ENCODE measurements at regions not wholly inside any gene's neighbourhood (a gene's known extent, or its start where the extent isn't known, plus 50 kb on each side); places are given as distances from the start of the nearest gene placed in this dataset.
"Not testable (repeated sequence)": the region's sequence is repeated elsewhere in the genome, so short reads cannot be mapped to it uniquely, and the experiment has no call there.

GRCh38 chr15:100772892-100773520, 106.6 kb upstream of the ALDH1A3 start:
- H3K27me3 ChIP-seq (ENCODE audit: insufficient read depth, low read length, poor library complexity), result no peaks in the 10 kb centered on the region
- H3K27ac ChIP-seq (ENCODE audit: low read length), result no peak overlapping the region
- no peaks in the 10 kb centered on the region for H3K4me1 ChIP-seq (ENCODE audit: insufficient read depth, low read length)
- no peak for TF ChIP-seq CTCF (IDR thresholded peaks at IDR 0.05; ENCODE audit: borderline replicate concordance, extremely low read depth, low read length, poor library complexity, severe bottlenecking)
- TF ChIP-seq EZH2 (IDR thresholded peaks at IDR 0.05; ENCODE audit: borderline replicate concordance, low read depth, low read length, severe bottlenecking), result no peak
- H3K9me3 ChIP-seq (ENCODE audit: insufficient read depth, low read length, severe bottlenecking), result no peaks in the 10 kb centered on the region
- H3K4me2 ChIP-seq (ENCODE audit: insufficient read depth, low read length), result no peak overlapping the region
- no peak overlapping the region for H3K9ac ChIP-seq (ENCODE audit: low read depth, low read length)
- H4K20me1 ChIP-seq (ENCODE audit: insufficient read depth, low read length), result no peaks in the 10 kb centered on the region
- no peak for ATAC-seq (ENCODE audit: insufficient read depth, low read depth)
- DNase-seq, result no peak
- H2AFZ ChIP-seq (ENCODE audit: low read depth, low read length), result no peak overlapping the region
- no peak overlapping the region for H3K4me3 ChIP-seq (ENCODE audit: low read depth in 1 of 2, low read length in 2 of 2)
- H3K36me3 ChIP-seq (ENCODE audit: insufficient read depth, low read length), result no peaks in the 10 kb centered on the region
- no peaks in the 10 kb centered on the region for H3K79me2 ChIP-seq (ENCODE audit: insufficient read depth, low read length)

GRCh38 chr15:100774044-100774443, 105.6 kb upstream of the ALDH1A3 start:
- not testable (repeated sequence) for H3K9me3 ChIP-seq (ENCODE audit: insufficient read depth, low read length, severe bottlenecking); H3K36me3 ChIP-seq (ENCODE audit: insufficient read depth, low read length); DNase-seq; H4K20me1 ChIP-seq (ENCODE audit: insufficient read depth, low read length); ATAC-seq (ENCODE audit: insufficient read depth, low read depth); H3K4me2 ChIP-seq (ENCODE audit: insufficient read depth, low read length); H3K9ac ChIP-seq (ENCODE audit: low read depth, low read length); H3K4me3 ChIP-seq (ENCODE audit: low read depth in 1 of 2, low read length in 2 of 2); H2AFZ ChIP-seq (ENCODE audit: low read depth, low read length); H3K79me2 ChIP-seq (ENCODE audit: insufficient read depth, low read length); H3K4me1 ChIP-seq (ENCODE audit: insufficient read depth, low read length); H3K27ac ChIP-seq (ENCODE audit: low read length); H3K27me3 ChIP-seq (ENCODE audit: insufficient read depth, low read length, poor library complexity)

- Histone ChIP-seq H3K27me3 (ENCODE audit: insufficient read depth, low read length, poor library complexity) (no peaks in the 10 kb centered on the region), H3K4me3 (ENCODE audit: low read depth in 1 of 2, low read length in 2 of 2) (no peak overlapping the region), H3K36me3 (ENCODE audit: insufficient read depth, low read length) (no peaks in the 10 kb centered on the region), H3K79me2 (ENCODE audit: insufficient read depth, low read length) (no peaks in the 10 kb centered on the region), H3K9me3 (ENCODE audit: insufficient read depth, low read length, severe bottlenecking) (no peaks in the 10 kb centered on the region), H3K27ac (ENCODE audit: low read length) (no peak overlapping the region), H4K20me1 (ENCODE audit: insufficient read depth, low read length) (no peaks in the 10 kb centered on the region), H3K4me1 (ENCODE audit: insufficient read depth, low read length) (no peaks in the 10 kb centered on the region), H2AFZ (ENCODE audit: low read depth, low read length) (no peak overlapping the region), H3K4me2 (ENCODE audit: insufficient read depth, low read length) (no peak overlapping the region), H3K9ac (ENCODE audit: low read depth, low read length) (no peak overlapping the region)
- DNase-seq, result no peak
- no peak for TF ChIP-seq EZH2 (IDR thresholded peaks at IDR 0.05; ENCODE audit: borderline replicate concordance, low read depth, low read length, severe bottlenecking)
- TF ChIP-seq CTCF (IDR thresholded peaks at IDR 0.05; ENCODE audit: borderline replicate concordance, extremely low read depth, low read length, poor library complexity, severe bottlenecking), result no peak
- ATAC-seq (ENCODE audit: insufficient read depth, low read depth), result no peak
Observed at GRCh38 chr15:100775581-100776185, 103.9 kb upstream of the ALDH1A3 start.

GRCh38 chr15:100777821-100778220, 101.8 kb upstream of the ALDH1A3 start:
- Histone ChIP-seq H3K36me3 (ENCODE audit: insufficient read depth, low read length) (no peaks in the 10 kb centered on the region), H3K4me2 (ENCODE audit: insufficient read depth, low read length) (no peak overlapping the region), H3K27ac (ENCODE audit: low read length) (no peak overlapping the region), H3K27me3 (ENCODE audit: insufficient read depth, low read length, poor library complexity) (no peaks in the 10 kb centered on the region), H3K4me3 (ENCODE audit: low read depth in 1 of 2, low read length in 2 of 2) (no peak overlapping the region), H3K9ac (ENCODE audit: low read depth, low read length) (no peak overlapping the region), H3K79me2 (ENCODE audit: insufficient read depth, low read length) (no peaks in the 10 kb centered on the region), H3K4me1 (ENCODE audit: insufficient read depth, low read length) (no peaks in the 10 kb centered on the region), H4K20me1 (ENCODE audit: insufficient read depth, low read length) (no peaks in the 10 kb centered on the region), H2AFZ (ENCODE audit: low read depth, low read length) (no peak overlapping the region), H3K9me3 (ENCODE audit: insufficient read depth, low read length, severe bottlenecking) (no peaks in the 10 kb centered on the region)
- DNase-seq, result no peak
- ATAC-seq (ENCODE audit: insufficient read depth, low read depth), result no peak
- TF ChIP-seq CTCF (IDR thresholded peaks at IDR 0.05; ENCODE audit: borderline replicate concordance, extremely low read depth, low read length, poor library complexity, severe bottlenecking) (no peak), EZH2 (IDR thresholded peaks at IDR 0.05; ENCODE audit: borderline replicate concordance, low read depth, low read length, severe bottlenecking) (no peak)
